VCaP (cell line): ENCODE measurements at regions not wholly inside any gene's neighbourhood (a gene's known extent, or its start where the extent isn't known, plus 50 kb on each side); places are given as distances from the start of the nearest gene placed in this dataset.

Experiments used
- H3K27ac ChIP-seq: fragments of 450-650 bp; 2 replicates; pipeline ENCODE4 v1.5.1; 2017
- TF ChIP-seq, protein P1 (sequence below): fragments of 450-650 bp; conservative IDR thresholded peaks from 2 replicates; pipeline ENCODE4 v1.5.1; 2017; ENCODE audit warnings: mild to moderate bottlenecking, moderate library complexity

DNA sequence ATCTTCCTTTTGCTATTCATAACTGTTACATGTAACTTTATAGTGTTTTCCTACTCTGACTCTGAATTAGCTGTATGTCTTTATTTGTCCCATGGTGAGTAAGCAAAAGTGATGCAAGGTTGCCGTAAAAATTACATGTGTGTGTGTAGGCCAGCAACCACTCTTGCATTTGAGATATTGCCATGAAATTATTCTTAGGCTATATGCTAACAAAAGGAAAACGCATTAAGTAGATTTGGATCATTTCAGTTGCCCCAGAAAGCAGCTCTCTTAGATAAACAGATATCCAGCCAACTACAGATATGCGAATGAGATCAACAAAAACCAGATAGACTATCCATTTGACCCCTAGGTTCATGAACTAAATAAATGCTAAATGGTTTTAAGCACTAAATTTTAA lies 73.6 kb downstream of the CYLC2 start:
- TF ChIP-seq, protein P1, sequence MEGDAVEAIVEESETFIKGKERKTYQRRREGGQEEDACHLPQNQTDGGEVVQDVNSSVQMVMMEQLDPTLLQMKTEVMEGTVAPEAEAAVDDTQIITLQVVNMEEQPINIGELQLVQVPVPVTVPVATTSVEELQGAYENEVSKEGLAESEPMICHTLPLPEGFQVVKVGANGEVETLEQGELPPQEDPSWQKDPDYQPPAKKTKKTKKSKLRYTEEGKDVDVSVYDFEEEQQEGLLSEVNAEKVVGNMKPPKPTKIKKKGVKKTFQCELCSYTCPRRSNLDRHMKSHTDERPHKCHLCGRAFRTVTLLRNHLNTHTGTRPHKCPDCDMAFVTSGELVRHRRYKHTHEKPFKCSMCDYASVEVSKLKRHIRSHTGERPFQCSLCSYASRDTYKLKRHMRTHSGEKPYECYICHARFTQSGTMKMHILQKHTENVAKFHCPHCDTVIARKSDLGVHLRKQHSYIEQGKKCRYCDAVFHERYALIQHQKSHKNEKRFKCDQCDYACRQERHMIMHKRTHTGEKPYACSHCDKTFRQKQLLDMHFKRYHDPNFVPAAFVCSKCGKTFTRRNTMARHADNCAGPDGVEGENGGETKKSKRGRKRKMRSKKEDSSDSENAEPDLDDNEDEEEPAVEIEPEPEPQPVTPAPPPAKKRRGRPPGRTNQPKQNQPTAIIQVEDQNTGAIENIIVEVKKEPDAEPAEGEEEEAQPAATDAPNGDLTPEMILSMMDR: no peak
- H3K27ac ChIP-seq: no peak overlapping the region

DNA sequence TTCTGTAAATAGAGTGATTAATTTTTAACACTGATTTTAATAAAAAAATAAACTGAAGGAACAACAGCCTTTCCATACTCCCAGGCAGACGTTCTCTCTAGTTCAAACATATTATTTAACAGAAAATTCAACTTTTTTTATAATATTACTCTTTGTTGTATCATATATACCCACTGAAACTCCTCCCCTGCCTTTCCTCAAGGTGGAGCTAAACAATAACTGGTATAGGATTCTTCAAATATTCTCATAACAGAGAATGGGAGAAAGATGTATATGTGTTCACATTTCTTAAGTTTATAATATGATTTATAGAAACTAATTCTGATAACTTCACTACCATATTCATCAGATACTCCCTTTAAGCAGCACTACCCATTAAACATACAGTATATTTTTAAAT lies 83.4 kb downstream of the CYLC2 start:
- TF ChIP-seq, protein P1: no peak; the same call in 1 of the 2 replicates
- H3K27ac ChIP-seq: no peak overlapping the region

DNA sequence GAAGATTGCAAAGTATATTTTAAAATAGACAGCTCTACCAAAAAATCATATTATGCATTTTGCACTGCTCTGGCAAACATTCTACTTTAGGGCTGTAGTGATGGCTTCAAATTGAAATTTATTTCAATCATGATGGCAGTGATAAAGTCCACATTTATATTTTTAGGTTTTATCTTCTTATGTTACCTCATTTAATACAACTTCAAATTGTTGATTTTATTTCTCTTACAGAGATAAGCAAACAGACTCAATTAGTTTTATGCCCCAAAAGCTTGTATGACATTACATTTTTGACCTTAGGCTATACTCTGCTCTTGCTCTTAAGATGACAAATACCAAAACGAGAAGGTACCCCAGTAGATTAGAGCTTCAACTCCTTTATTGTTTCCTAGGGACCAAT lies 87.4 kb downstream of the CYLC2 start:
- no peak overlapping the region for H3K27ac ChIP-seq
- TF ChIP-seq, protein P1: no peak

- TF ChIP-seq, protein P1: no peak
- H3K27ac ChIP-seq: no peak overlapping the region
These were observed 94.2 kb downstream of the CYLC2 start for GRCh38 chr9:103089357-103089756.

- TF ChIP-seq, protein P1: no peak
- no peak overlapping the region for H3K27ac ChIP-seq
These were observed 109.0 kb downstream of the CYLC2 start for GRCh38 chr9:103104101-103104500.

- TF ChIP-seq, protein P1: no peak
- no peak overlapping the region for H3K27ac ChIP-seq
These were observed 121.1 kb downstream of the CYLC2 start for GRCh38 chr9:103116246-103116645.

DNA sequence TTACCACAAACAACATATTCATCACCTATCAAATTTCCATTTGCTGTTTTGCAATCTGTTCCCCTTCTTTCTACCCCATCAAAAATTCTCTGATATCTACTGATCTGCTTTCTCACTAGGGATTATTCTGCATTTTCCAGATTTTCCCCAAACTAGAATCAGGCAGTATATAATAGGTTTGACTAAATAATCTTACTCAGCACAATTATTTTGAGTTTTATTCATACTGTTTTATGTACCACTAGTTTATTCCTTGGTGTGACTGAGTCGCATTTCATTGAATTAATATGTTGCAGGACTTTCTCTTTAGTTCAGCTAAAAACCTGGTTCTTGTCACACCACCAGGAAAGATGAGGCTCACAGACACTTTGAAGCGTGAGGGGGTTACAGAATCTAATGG lies 131.4 kb downstream of the CYLC2 start:
- TF ChIP-seq, protein P1: no peak
- H3K27ac ChIP-seq: no peak overlapping the region

- TF ChIP-seq, protein P1: no peak
- H3K27ac ChIP-seq: no peak overlapping the region
These were observed 144.8 kb downstream of the CYLC2 start for GRCh38 chr9:103139891-103140290.
